DND-41 (cell line): ENCODE measurements at regions not wholly inside any gene's neighbourhood (a gene's known extent, or its start where the extent isn't known, plus 50 kb on each side); places are given as distances from the start of the nearest gene placed in this dataset.

ENCODE experiments used
- ATAC-seq: fragments of 200-7000 bp; cut with Tn5 transposase; 3 replicates; pipeline ENCODE4 v1.9.1; 2021; ENCODE audit warnings: low read depth; ENCODE audit not compliant: insufficient read depth
- DNase-seq: peaks from one replicate; pipeline ENCODE4 v3.0.0-alpha.2; 2020
- H2AFZ ChIP-seq: 2 replicates; pipeline ENCODE4 v1.6.0; 2012; ENCODE audit warnings: low read depth, low read length
- H3K27ac ChIP-seq: 2 replicates; pipeline ENCODE4 v1.5.1; 2012; ENCODE audit warnings: low read length, inconsistent platforms
- H3K27me3 ChIP-seq: fragments of 200-600 bp; sonication (generic); 2 replicates; pipeline ENCODE4 v1.6.0; 2012; ENCODE audit warnings: low read length, mild to moderate bottlenecking, inconsistent platforms; ENCODE audit not compliant: insufficient read depth, poor library complexity
- H3K36me3 ChIP-seq: 2 replicates; pipeline ENCODE4 v1.5.1; 2012; ENCODE audit warnings: low read length, inconsistent platforms; ENCODE audit not compliant: insufficient read depth
- H3K4me1 ChIP-seq: 2 replicates; pipeline ENCODE4 v1.5.1; 2012; ENCODE audit warnings: mild to moderate bottlenecking, low read length; ENCODE audit not compliant: insufficient read depth
- H3K4me2 ChIP-seq: 2 replicates; pipeline ENCODE4 v1.6.0; 2012; ENCODE audit warnings: mild to moderate bottlenecking, moderate library complexity, low read length, inconsistent platforms; ENCODE audit not compliant: insufficient read depth
- H3K4me3 ChIP-seq, 2 experiments: fragments of 200-600 bp in 1 of 2; shearing (Covaris generic) in 1 of 2; 2 replicates each; pipeline ENCODE4 v1.5.1; 2012 to 2016; ENCODE audit warnings: inconsistent platforms in 2 of 2, low read length in 2 of 2, mild to moderate bottlenecking in 2 of 2, low read depth in 1 of 2, moderate library complexity in 1 of 2
- H3K79me2 ChIP-seq: 2 replicates; pipeline ENCODE4 v1.6.0; 2012; ENCODE audit warnings: low read length, inconsistent platforms; ENCODE audit not compliant: insufficient read depth
- H3K9ac ChIP-seq: 2 replicates; pipeline ENCODE4 v1.6.0; 2012; ENCODE audit warnings: low read depth, mild to moderate bottlenecking, inconsistent platforms, low read length, moderate library complexity
- H3K9me3 ChIP-seq: 2 replicates; pipeline ENCODE4 v1.5.1; 2012; ENCODE audit warnings: low read length, moderate library complexity, mild to moderate bottlenecking, inconsistent platforms; ENCODE audit not compliant: insufficient read depth, severe bottlenecking
- H4K20me1 ChIP-seq: 2 replicates; pipeline ENCODE4 v1.6.0; 2012; ENCODE audit warnings: low read length; ENCODE audit not compliant: insufficient read depth
- EZH2 ChIP-seq: IDR thresholded peaks from 3 replicates; pipeline ENCODE4 v1.6.1; 2012; ENCODE audit warnings: borderline replicate concordance, low read depth, mild to moderate bottlenecking, moderate library complexity, low read length, inconsistent platforms; ENCODE audit not compliant: severe bottlenecking
- TF ChIP-seq, protein P1 (sequence below): IDR thresholded peaks from 2 replicates; pipeline ENCODE4 v1.5.1; 2012; ENCODE audit warnings: borderline replicate concordance, low read length, moderate library complexity, mild to moderate bottlenecking; ENCODE audit not compliant: poor library complexity, severe bottlenecking; ENCODE audit errors: extremely low read depth

DNA sequence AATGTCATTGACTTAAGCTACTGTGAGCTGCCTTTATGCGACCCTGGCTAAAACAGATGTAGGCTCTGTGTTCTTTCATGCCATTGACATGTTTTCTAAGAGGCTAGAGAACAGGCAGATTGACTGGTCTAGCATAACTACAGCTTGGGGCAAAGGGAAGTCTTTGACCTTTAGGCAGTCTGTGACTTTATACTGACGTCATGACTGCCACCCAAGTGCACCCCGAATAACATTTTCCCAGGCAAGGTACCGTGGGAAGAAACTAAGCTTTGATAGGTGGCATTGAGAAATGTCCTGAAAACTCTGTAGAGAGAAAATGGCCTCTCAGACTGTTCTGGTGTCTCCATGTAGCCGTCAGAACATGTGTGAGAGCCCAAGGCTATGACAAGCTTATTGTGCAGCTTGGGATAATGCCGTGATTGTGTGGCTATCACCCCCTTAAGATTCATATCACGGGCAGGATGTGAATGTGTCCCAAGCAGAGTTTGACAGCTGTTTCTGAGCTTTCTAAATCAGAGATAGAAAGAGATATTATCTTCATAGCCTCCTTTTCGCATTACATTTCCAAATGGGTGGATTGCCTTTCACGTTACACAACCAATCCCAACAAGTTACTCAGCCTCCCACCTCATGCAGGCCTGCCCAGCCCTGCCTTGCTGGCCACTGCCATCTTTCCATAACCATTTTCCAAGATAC, 672.2 kb upstream of the ACVR2A start:
- H3K27me3 ChIP-seq = no peaks in the 10 kb centered on the region
- H3K79me2 ChIP-seq = no peaks in the 10 kb centered on the region
- TF ChIP-seq, protein P1, sequence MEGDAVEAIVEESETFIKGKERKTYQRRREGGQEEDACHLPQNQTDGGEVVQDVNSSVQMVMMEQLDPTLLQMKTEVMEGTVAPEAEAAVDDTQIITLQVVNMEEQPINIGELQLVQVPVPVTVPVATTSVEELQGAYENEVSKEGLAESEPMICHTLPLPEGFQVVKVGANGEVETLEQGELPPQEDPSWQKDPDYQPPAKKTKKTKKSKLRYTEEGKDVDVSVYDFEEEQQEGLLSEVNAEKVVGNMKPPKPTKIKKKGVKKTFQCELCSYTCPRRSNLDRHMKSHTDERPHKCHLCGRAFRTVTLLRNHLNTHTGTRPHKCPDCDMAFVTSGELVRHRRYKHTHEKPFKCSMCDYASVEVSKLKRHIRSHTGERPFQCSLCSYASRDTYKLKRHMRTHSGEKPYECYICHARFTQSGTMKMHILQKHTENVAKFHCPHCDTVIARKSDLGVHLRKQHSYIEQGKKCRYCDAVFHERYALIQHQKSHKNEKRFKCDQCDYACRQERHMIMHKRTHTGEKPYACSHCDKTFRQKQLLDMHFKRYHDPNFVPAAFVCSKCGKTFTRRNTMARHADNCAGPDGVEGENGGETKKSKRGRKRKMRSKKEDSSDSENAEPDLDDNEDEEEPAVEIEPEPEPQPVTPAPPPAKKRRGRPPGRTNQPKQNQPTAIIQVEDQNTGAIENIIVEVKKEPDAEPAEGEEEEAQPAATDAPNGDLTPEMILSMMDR = no peak
- no peak for TF ChIP-seq EZH2
- DNase-seq = no peak
- ATAC-seq = no peak
- no peaks in the 10 kb centered on the region for H3K36me3 ChIP-seq
- no peak overlapping the region for H3K27ac ChIP-seq
- no peak overlapping the region for H3K4me2 ChIP-seq
- no peak overlapping the region for H2AFZ ChIP-seq
- no peaks in the 10 kb centered on the region for H3K9me3 ChIP-seq
- no peaks in the 10 kb centered on the region for H4K20me1 ChIP-seq
- no peak overlapping the region for H3K4me3 ChIP-seq
- no peak overlapping the region for H3K9ac ChIP-seq
- no peaks in the 10 kb centered on the region for H3K4me1 ChIP-seq

DNA sequence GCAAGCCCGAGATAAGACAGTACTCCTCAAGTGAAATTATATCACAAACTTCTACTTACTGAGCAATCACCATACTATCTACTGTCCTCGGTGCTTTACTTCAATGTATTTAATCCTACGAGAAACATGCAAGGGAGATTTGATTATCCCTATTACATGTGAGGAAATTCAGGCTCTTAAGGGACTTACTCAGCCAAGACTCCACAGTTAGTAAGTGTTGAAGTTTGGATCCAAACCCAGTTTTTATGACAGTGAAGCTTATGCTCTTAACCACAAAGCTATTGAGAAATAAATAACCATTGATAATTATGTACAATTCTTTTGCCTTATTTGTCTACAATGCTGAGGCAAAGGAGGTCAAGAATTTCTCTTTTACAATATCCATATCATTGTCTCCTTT, 672.9 kb upstream of the ACVR2A start:
- no peak overlapping the region for H3K27ac ChIP-seq
- H2AFZ ChIP-seq = no peak overlapping the region
- no peaks in the 10 kb centered on the region for H3K4me1 ChIP-seq
- TF ChIP-seq, protein P1 = no peak
- TF ChIP-seq EZH2 = no peak
- ATAC-seq = no peak
- no peaks in the 10 kb centered on the region for H3K9me3 ChIP-seq
- H3K27me3 ChIP-seq = no peaks in the 10 kb centered on the region
- H3K9ac ChIP-seq = no peak overlapping the region
- DNase-seq = no peak
- no peaks in the 10 kb centered on the region for H3K79me2 ChIP-seq
- H4K20me1 ChIP-seq = no peaks in the 10 kb centered on the region
- no peak overlapping the region for H3K4me3 ChIP-seq
- H3K4me2 ChIP-seq = no peak overlapping the region
- no peaks in the 10 kb centered on the region for H3K36me3 ChIP-seq

DNA sequence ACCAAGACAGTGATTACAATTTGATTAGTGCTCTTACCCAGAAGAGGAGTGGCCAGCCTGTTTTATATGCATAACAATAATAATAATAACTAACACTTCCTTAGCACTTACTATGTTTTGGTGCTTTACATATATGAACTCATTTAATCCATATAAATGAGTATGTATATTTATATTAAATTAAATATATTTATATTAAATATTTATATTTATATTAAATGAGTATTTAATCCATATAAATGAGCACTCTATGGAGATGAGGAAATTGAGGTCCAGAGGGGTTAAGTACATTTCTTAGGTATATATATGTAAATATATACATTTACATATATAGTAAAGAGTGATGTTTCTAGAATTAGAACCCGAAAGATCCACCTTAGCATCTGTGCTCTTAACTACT, 673.9 kb upstream of the ACVR2A start:
- Histone ChIP-seq H3K9ac (no peak overlapping the region), H3K27ac (no peak overlapping the region), H3K27me3 (no peaks in the 10 kb centered on the region), H3K4me3 (no peak overlapping the region), H3K36me3 (no peaks in the 10 kb centered on the region), H2AFZ (no peak overlapping the region), H3K9me3 (no peaks in the 10 kb centered on the region), H3K4me1 (no peaks in the 10 kb centered on the region), H4K20me1 (no peaks in the 10 kb centered on the region), H3K79me2 (no peaks in the 10 kb centered on the region), H3K4me2 (no peak overlapping the region)
- TF ChIP-seq, protein P1 = no peak
- no peak for TF ChIP-seq EZH2
- DNase-seq = no peak
- no peak for ATAC-seq
